DND-41 (cell line): ENCODE measurements at regions not wholly inside any gene's neighbourhood (a gene's known extent, or its start where the extent isn't known, plus 50 kb on each side); places are given as distances from the start of the nearest gene placed in this dataset.

Experiments
- CTCF ChIP-seq: IDR thresholded peaks from 2 replicates; pipeline ENCODE4 v1.5.1; 2012; ENCODE audit warnings: borderline replicate concordance, low read length, moderate library complexity, mild to moderate bottlenecking; ENCODE audit not compliant: poor library complexity, severe bottlenecking; ENCODE audit errors: extremely low read depth
- EZH2 ChIP-seq: IDR thresholded peaks from 3 replicates; pipeline ENCODE4 v1.6.1; 2012; ENCODE audit warnings: borderline replicate concordance, low read depth, mild to moderate bottlenecking, moderate library complexity, low read length, inconsistent platforms; ENCODE audit not compliant: severe bottlenecking

- TF ChIP-seq CTCF (no peak), EZH2 (no peak)
Observed at GRCh38 chr6:81572020-81572419, 180.5 kb downstream of the TENT5A start.
